ENCODE measurements at regions not wholly inside any gene's neighbourhood (a gene's known extent, or its start where the extent isn't known, plus 50 kb on each side); places are given as distances from the start of the nearest gene placed in this dataset.

- no peak for TF ChIP-seq ZFP30 (CRISPR knock-in tag; IDR thresholded peaks at IDR 0.05)
- TF ChIP-seq ZC3H10 (CRISPR knock-in tag; IDR thresholded peaks at IDR 0.05): no peak
- TF ChIP-seq PATZ1 (CRISPR knock-in tag; IDR thresholded peaks at IDR 0.05; ENCODE audit: borderline replicate concordance): no peak
- TF ChIP-seq RARB (CRISPR knock-in tag; IDR thresholded peaks at IDR 0.05): no peak
- no peak for TF ChIP-seq TOX (CRISPR knock-in tag; IDR thresholded peaks at IDR 0.05; ENCODE audit: borderline replicate concordance)
- no peak for TF ChIP-seq ISL1 (CRISPR knock-in tag; IDR thresholded peaks at IDR 0.05)
Measured at GRCh38 chr5:152297866-152298265, 107.2 kb downstream of the NMUR2 start.
